ENCODE measurements at regions not wholly inside any gene's neighbourhood (a gene's known extent, or its start where the extent isn't known, plus 50 kb on each side); places are given as distances from the start of the nearest gene placed in this dataset.

GRCh38 chr7:125355899-125356298 lies 426.3 kb upstream of the POT1 start:
- Histone ChIP-seq H3K4me3 (no peak overlapping the region), H3K27me3 (ENCODE audit: control insufficient read depth in 2 of 2, insufficient read depth in 2 of 2, low read length in 2 of 2) (no peaks in the 10 kb centered on the region), H3K27ac (ENCODE audit: extremely low read depth, low read depth, low read length) (no peak overlapping the region), H2AFZ (ENCODE audit: low read depth, low read length) (no peak overlapping the region), H3K9me1 (ENCODE audit: control insufficient read depth, insufficient read depth, low read length) (no peaks in the 10 kb centered on the region), H3K79me2 (ENCODE audit: control insufficient read depth, insufficient read depth, low read length) (no peaks in the 10 kb centered on the region), H3K4me1 (replicated peaks in 1 of 2; ENCODE audit: control insufficient read depth in 2 of 2, insufficient read depth in 2 of 2, low read length in 2 of 2) (no peaks in the 10 kb centered on the region), H3K36me3 (ENCODE audit: control insufficient read depth, insufficient read depth, low read length) (no peaks in the 10 kb centered on the region), H3K4me2 (ENCODE audit: insufficient read depth, low read length) (no peak overlapping the region), H3K9ac (ENCODE audit: insufficient read depth in 1 of 2, low read depth in 2 of 2, low read length in 2 of 2) (no peak overlapping the region), H4K20me1 (replicated peaks; ENCODE audit: control insufficient read depth, insufficient read depth, low read length) (no peaks in the 10 kb centered on the region), H3K9me3 (replicated peaks; ENCODE audit: control insufficient read depth, insufficient read depth, low read depth, low read length) (no peaks in the 10 kb centered on the region)
- WGBS (ENCODE audit: insufficient coverage, low coverage, missing lambda C conversion rate), result 4% methylated on average over 6 of the region's 6 CpGs
- BruUV-seq (replicated peaks), result no TSS peak
- intact Hi-C loops (cut with micrococcal nuclease) (no loop called here), in situ Hi-C loops (cut with MboI) (no loop called here)
- no peak for TF ChIP-seq ZNF239 (CRISPR knock-in tag; IDR thresholded peaks at IDR 0.05)
- no peak for TF ChIP-seq NR3C1 (CRISPR knock-in tag; IDR thresholded peaks at IDR 0.05)
- TF ChIP-seq HMG20B (CRISPR knock-in tag; IDR thresholded peaks at IDR 0.05), result no peak
- TF ChIP-seq ESRRB (CRISPR knock-in tag; IDR thresholded peaks at IDR 0.05; ENCODE audit: borderline replicate concordance), result no peak
- TF ChIP-seq KHSRP (IDR thresholded peaks at IDR 0.05), result no peak
- DNase-seq (ENCODE audit: extremely low read depth in 1 of 4, low spot score in 3 of 4) (no peak), ATAC-seq (no peak), FAIRE-seq (no peak)
- ChIA-PET POLR2A (no interaction called here), CTCF (ENCODE audit: low intra/inter-chr PET ratio) (no interaction called here)

- Histone ChIP-seq H3K27me3 (ENCODE audit: control insufficient read depth in 2 of 2, insufficient read depth in 2 of 2, low read length in 2 of 2) (no peaks in the 10 kb centered on the region), H3K4me3 (no peak overlapping the region), H3K27ac (ENCODE audit: extremely low read depth, low read depth, low read length) (no peak overlapping the region), H2AFZ (ENCODE audit: low read depth, low read length) (no peak overlapping the region), H3K9me1 (ENCODE audit: control insufficient read depth, insufficient read depth, low read length) (no peaks in the 10 kb centered on the region), H3K9me3 (replicated peaks; ENCODE audit: control insufficient read depth, insufficient read depth, low read depth, low read length) (no peaks in the 10 kb centered on the region), H3K4me1 (replicated peaks in 1 of 2; ENCODE audit: control insufficient read depth in 2 of 2, insufficient read depth in 2 of 2, low read length in 2 of 2) (no peaks in the 10 kb centered on the region), H3K36me3 (ENCODE audit: control insufficient read depth, insufficient read depth, low read length) (no peaks in the 10 kb centered on the region), H3K9ac (ENCODE audit: insufficient read depth in 1 of 2, low read depth in 2 of 2, low read length in 2 of 2) (no peak overlapping the region), H3K4me2 (ENCODE audit: insufficient read depth, low read length) (no peak overlapping the region), H4K20me1 (replicated peaks; ENCODE audit: control insufficient read depth, insufficient read depth, low read length) (no peaks in the 10 kb centered on the region), H3K79me2 (ENCODE audit: control insufficient read depth, insufficient read depth, low read length) (no peaks in the 10 kb centered on the region)
- in situ Hi-C loops (cut with MboI) (no loop called here), intact Hi-C loops (cut with micrococcal nuclease) (no loop called here)
- WGBS (ENCODE audit: insufficient coverage, low coverage, missing lambda C conversion rate), result 12% methylated on average over 6 of the region's 6 CpGs
- CTCF ChIA-PET (ENCODE audit: low intra/inter-chr PET ratio), result no interaction called here
- FAIRE-seq, result no peak
- no TSS peak for BruUV-seq (replicated peaks)
- DNase-seq (ENCODE audit: extremely low read depth in 1 of 4, low spot score in 3 of 4), result no peak
- POLR2A ChIA-PET, result no interaction called here
- ATAC-seq, result no peak
- TF ChIP-seq ZNF174 (CRISPR knock-in tag; IDR thresholded peaks at IDR 0.05) (no peak), ZNF436 (CRISPR knock-in tag; IDR thresholded peaks at IDR 0.05) (no peak), ESRRA (IDR thresholded peaks at IDR 0.05; ENCODE audit: borderline replicate concordance, low read depth) (no peak), ZNF512 (tag; IDR thresholded peaks at IDR 0.05) (no peak), TARDBP (IDR thresholded peaks at IDR 0.05) (no peak), MBD1 (CRISPR knock-in tag; IDR thresholded peaks at IDR 0.05) (no peak), ZNF830 (CRISPR knock-in tag; IDR thresholded peaks at IDR 0.05) (no peak), SMAD2 (IDR thresholded peaks at IDR 0.05; ENCODE audit: low read depth, low read length) (no peak)
These were observed 417.6 kb upstream of the POT1 start for GRCh38 chr7:125347269-125347668.
